H1 (cell line): ENCODE measurements at regions not wholly inside any gene's neighbourhood (a gene's known extent, or its start where the extent isn't known, plus 50 kb on each side); places are given as distances from the start of the nearest gene placed in this dataset.

Experiments
- CTCF ChIA-PET: fragments of 300-600 bp; sonication (Branson Sonifier 250); formaldehyde crosslinking; loops from one replicate; lab custom pipeline; 2021; ENCODE audit not compliant: partially characterized antibody; lab: Charles Lee
- POLR2A ChIA-PET: fragments of 300-600 bp; sonication (Branson Sonifier 250); formaldehyde crosslinking; loops from one replicate; lab custom pipeline; 2021; ENCODE audit warnings: inconsistent platforms; ENCODE audit not compliant: partially characterized antibody; lab: Charles Lee
- DNase-seq, 2 experiments: peaks; one replicate each; pipeline versions ENCODE4 v3.0.0 to v3.0.0-alpha.2; 2010 to 2022; ENCODE audit warnings: low spot score in 2 of 2, low read depth in 1 of 2, mixed read lengths in 1 of 2
- FAIRE-seq: peaks from 2 replicates; lab custom pipeline; 2011; peaks lifted over from hg19 to GRCh38; lab: Jason Lieb, UNC
- H2AFZ ChIP-seq: 2 replicates; pipeline ENCODE4 v1.8.1; 2012; ENCODE audit warnings: low read length, inconsistent platforms
- H2AK5ac ChIP-seq: 2 replicates; pipeline ENCODE4 v1.6.1; 2013; ENCODE audit warnings: low read depth, low read length
- H2BK120ac ChIP-seq: replicated peaks from 2 replicates; pipeline ENCODE3; 2013; ENCODE audit warnings: low read depth, low read length, inconsistent platforms
- H2BK12ac ChIP-seq: 2 replicates; pipeline ENCODE4 v1.6.1; 2013; ENCODE audit warnings: low read depth, low read length
- H2BK15ac ChIP-seq: 2 replicates; pipeline ENCODE4 v1.6.1; 2013; ENCODE audit warnings: low read length
- H2BK20ac ChIP-seq: 2 replicates; pipeline ENCODE4 v1.6.1; 2013; ENCODE audit warnings: low read length
- H2BK5ac ChIP-seq: 2 replicates; pipeline ENCODE4 v1.6.1; 2013; ENCODE audit warnings: low read depth, low read length
- H3K14ac ChIP-seq: 2 replicates; pipeline ENCODE4 v1.6.1; 2013; ENCODE audit warnings: inconsistent platforms; ENCODE audit not compliant: insufficient read length
- H3K18ac ChIP-seq: 2 replicates; pipeline ENCODE4 v1.6.1; 2013; ENCODE audit warnings: low read length; ENCODE audit errors: extremely low read depth
- H3K23ac ChIP-seq: 2 replicates; pipeline ENCODE4 v1.6.1; 2013; ENCODE audit warnings: inconsistent platforms; ENCODE audit not compliant: insufficient read length
- H3K23me2 ChIP-seq: 2 replicates; pipeline ENCODE4 v1.6.1; 2013; ENCODE audit warnings: low read depth, low read length
- H3K27ac ChIP-seq: 2 replicates; pipeline ENCODE4 v1.6.1; 2011; ENCODE audit warnings: low read depth, low read length, inconsistent platforms
- H3K27me3 ChIP-seq, 4 experiments: replicated peaks in 1 of 4; 1 replicate in 1 of 4; 2 replicates in 3 of 4; pipeline versions ENCODE4 v1.6.1 to v1.8.1; 2011 to 2013; ENCODE audit warnings: low read length in 3 of 4, mild to moderate bottlenecking in 3 of 4, inconsistent platforms in 2 of 4, mixed read lengths in 2 of 4, moderate library complexity in 1 of 4; ENCODE audit not compliant: control insufficient read depth in 3 of 4, insufficient read depth in 3 of 4; ENCODE audit errors: extremely low read depth in 1 of 4
- H3K36me3 ChIP-seq, 4 experiments: 2 replicates each; pipeline versions ENCODE4 v1.6.1 to v1.8.1; 2011 to 2013; ENCODE audit warnings: mild to moderate bottlenecking in 4 of 4, low read length in 3 of 4, moderate library complexity in 2 of 4, control low read depth in 1 of 4, inconsistent platforms in 1 of 4; ENCODE audit not compliant: insufficient read depth in 4 of 4, control insufficient read depth in 2 of 4
- H3K4ac ChIP-seq: replicated peaks from 2 replicates; pipeline ENCODE3; 2013; ENCODE audit warnings: low read length, low read depth, mixed read lengths, inconsistent platforms; ENCODE audit not compliant: insufficient read length
- H3K4me1 ChIP-seq, 4 experiments: replicated peaks in 1 of 4; 1 replicate in 1 of 4; 2 replicates in 3 of 4; pipeline versions ENCODE4 v1.6.1 to v1.8.1; 2011 to 2013; ENCODE audit warnings: low read length in 3 of 4, inconsistent platforms in 2 of 4, mixed read lengths in 1 of 4; ENCODE audit not compliant: insufficient read depth in 4 of 4, control insufficient read depth in 3 of 4
- H3K4me2 ChIP-seq, 2 experiments: 2 replicates each; pipeline versions ENCODE4 v1.6.1 to v1.8.1; 2011 to 2013; ENCODE audit warnings: low read depth in 2 of 2, low read length in 2 of 2, control low read depth in 1 of 2, inconsistent platforms in 1 of 2, mild to moderate bottlenecking in 1 of 2; ENCODE audit not compliant: insufficient read depth in 1 of 2
- H3K4me3 ChIP-seq, 4 experiments: fragments of 200-600, 300-600 bp in 1 of 4; sonication (generic), shearing (Covaris generic), sonication (Bioruptor Twin) in 1 of 4; 2 replicates each; pipeline versions ENCODE4 v1.5.1 to v1.8.1; 2011 to 2016; ENCODE audit warnings: low read length in 4 of 4, low read depth in 3 of 4, control low read depth in 2 of 4, inconsistent platforms in 2 of 4, mild to moderate bottlenecking in 2 of 4, mixed read lengths in 1 of 4, moderate library complexity in 1 of 4; ENCODE audit not compliant: insufficient read depth in 2 of 4; ENCODE audit errors: extremely low read depth in 1 of 4
- H3K56ac ChIP-seq: replicated peaks from 2 replicates; pipeline ENCODE3; 2013; ENCODE audit warnings: low read depth, mild to moderate bottlenecking, mixed read lengths, low read length, inconsistent platforms; ENCODE audit not compliant: insufficient read length
- H3K79me1 ChIP-seq: 2 replicates; pipeline ENCODE4 v1.6.1; 2013; ENCODE audit warnings: low read depth, low read length, control low read depth
- H3K79me2 ChIP-seq, 2 experiments: 2 replicates each; pipeline versions ENCODE4 v1.6.1 to v1.8.1; 2012 to 2013; ENCODE audit warnings: low read length in 2 of 2, mild to moderate bottlenecking in 2 of 2, inconsistent platforms in 1 of 2; ENCODE audit not compliant: insufficient read depth in 2 of 2, control insufficient read depth in 1 of 2
- H3K9ac ChIP-seq, 4 experiments: replicated peaks in 1 of 4; 1 replicate in 1 of 4; 2 replicates in 3 of 4; pipeline versions ENCODE4 v1.6.1 to v1.8.1; 2011 to 2013; ENCODE audit warnings: low read depth in 3 of 4, low read length in 3 of 4, control low read depth in 2 of 4, mild to moderate bottlenecking in 2 of 4, moderate library complexity in 2 of 4, inconsistent platforms in 1 of 4; ENCODE audit errors: extremely low read depth in 1 of 4
- H3K9me3 ChIP-seq, 2 experiments: 2 replicates each; pipeline versions ENCODE4 v1.6.1 to v1.8.1; 2012 to 2013; ENCODE audit warnings: mild to moderate bottlenecking in 2 of 2, moderate library complexity in 2 of 2, control low read depth in 1 of 2, inconsistent platforms in 1 of 2, low read depth in 1 of 2, low read length in 1 of 2, mixed read lengths in 1 of 2; ENCODE audit not compliant: insufficient read depth in 2 of 2
- H4K20me1 ChIP-seq, 2 experiments: replicated peaks in 1 of 2; 2 replicates each; pipeline versions ENCODE3 to v1.8.1; 2011 to 2013; ENCODE audit warnings: inconsistent platforms in 2 of 2, low read length in 2 of 2, mild to moderate bottlenecking in 1 of 2; ENCODE audit not compliant: insufficient read depth in 2 of 2, control insufficient read depth in 1 of 2
- H4K5ac ChIP-seq: 2 replicates; pipeline ENCODE4 v1.6.1; 2013; ENCODE audit warnings: low read length, low read depth, mixed read lengths, inconsistent platforms; ENCODE audit not compliant: insufficient read length
- H4K8ac ChIP-seq: 2 replicates; pipeline ENCODE4 v1.8.0; 2013; ENCODE audit warnings: mild to moderate bottlenecking, moderate library complexity, low read length, inconsistent platforms; ENCODE audit not compliant: insufficient read depth; ENCODE audit errors: extremely low read depth
- H4K91ac ChIP-seq: replicated peaks from 2 replicates; pipeline ENCODE3; 2013; ENCODE audit warnings: low read length, mixed read lengths, inconsistent platforms; ENCODE audit not compliant: insufficient read length
- CEBPB ChIP-seq: IDR thresholded peaks from 2 replicates; pipeline ENCODE4 v1.6.1; 2012; ENCODE audit warnings: low read depth, low read length
- FOSL1 ChIP-seq: IDR thresholded peaks from 2 replicates; pipeline ENCODE4 v1.6.1; 2011; ENCODE audit warnings: mild to moderate bottlenecking, low read depth, low read length, moderate library complexity; ENCODE audit not compliant: insufficient read depth
- GTF2F1 ChIP-seq: IDR thresholded peaks from 2 replicates; pipeline ENCODE4 v1.6.1; 2012; ENCODE audit warnings: low read depth, low read length, improper control_type of control experiment, borderline replicate concordance
- JUND ChIP-seq: IDR thresholded peaks from 2 replicates; pipeline ENCODE4 v1.6.1; 2011; ENCODE audit warnings: mild to moderate bottlenecking, improper control_type of control experiment, low read length
- KDM1A ChIP-seq: fragments of 200-600, 300-600 bp; sonication (generic); IDR thresholded peaks from 2 replicates; pipeline ENCODE4 v1.7.1; 2016; ENCODE audit warnings: mild to moderate bottlenecking, low read length, borderline replicate concordance
- POLR2A ChIP-seq, 2 experiments: IDR thresholded peaks; 1 replicate in 1 of 2; 2 replicates in 1 of 2; pipeline ENCODE4 v1.6.1; 2011; ENCODE audit warnings: low read depth in 2 of 2, low read length in 2 of 2, mild to moderate bottlenecking in 2 of 2; ENCODE audit errors: control extremely low read depth in 1 of 2
- RBBP5 ChIP-seq: IDR thresholded peaks from 2 replicates; pipeline ENCODE4 v1.7.1; 2012; ENCODE audit warnings: low read depth, mild to moderate bottlenecking, inconsistent platforms, low read length, moderate library complexity, borderline replicate concordance
- SIX5 ChIP-seq: IDR thresholded peaks from 2 replicates; pipeline ENCODE4 v1.6.1; 2011; ENCODE audit warnings: mild to moderate bottlenecking, low read depth, low read length
- TEAD4 ChIP-seq: IDR thresholded peaks from 2 replicates; pipeline ENCODE4 v1.6.1; 2012; ENCODE audit warnings: low read depth, low read length, inconsistent platforms, mixed read lengths
- WGBS, 2 experiments: shearing (Covaris generic) in 1 of 2; methylation state at CpG; one replicate each; pipeline versions ENCODE4 v1.1.6 to v1.1.7; 2013 to 2015; ENCODE audit warnings: low lambda C conversion rate in 2 of 2, mixed read lengths in 2 of 2, inconsistent platforms in 1 of 2, low coverage in 1 of 2, missing lambda C conversion rate in 1 of 2; ENCODE audit not compliant: insufficient replicate concordance in 2 of 2, insufficient coverage in 1 of 2, insufficient read length in 1 of 2; ENCODE audit errors: extremely low coverage in 1 of 2, missing lambda C conversion rate in 1 of 2; 5-methylcytosine and 5-hydroxymethylcytosine counted together

GRCh38 chr2:217449444-217449843, 553.4 kb downstream of the TNS1 start:
- Histone ChIP-seq H2BK15ac (no peak overlapping the region), H3K4me3 (no peak overlapping the region), H3K18ac (no peak overlapping the region), H3K36me3 (no peaks in the 10 kb centered on the region), H3K14ac (no peak overlapping the region), H3K4me1 (no peaks in the 10 kb centered on the region), H3K27ac (no peak overlapping the region), H4K5ac (no peak overlapping the region), H4K8ac (no peak overlapping the region), H4K91ac (no peak overlapping the region), H3K27me3 (no peaks in the 10 kb centered on the region), H3K56ac (no peak overlapping the region), H3K23ac (no peak overlapping the region), H2BK120ac (no peak overlapping the region), H2BK12ac (no peak overlapping the region), H3K9ac (no peak overlapping the region), H3K79me1 (no peaks in the 10 kb centered on the region), H2AFZ (no peak overlapping the region), H3K23me2 (no peaks in the 10 kb centered on the region; the same call in 1 of the 2 replicates), H3K4ac (no peak overlapping the region), H2BK5ac (no peak overlapping the region), H2BK20ac (no peak overlapping the region), H3K4me2 (no peak overlapping the region), H3K9me3 (no peaks in the 10 kb centered on the region), H3K79me2 (no peaks in the 10 kb centered on the region), H4K20me1 (peaks cover 1 to 2% of the 10 kb centered on the region in 2 experiments), H2AK5ac (no peak overlapping the region)
- ChIA-PET POLR2A (no interaction called here), CTCF (interaction anchor here (1.0 kb wide), 1 partner anchor 406 kb away, joined by 3 read pairs; no protein-coding TSS in a partner anchor)
- FAIRE-seq (no peak), DNase-seq (no peak)
- TF ChIP-seq TEAD4 (no peak), CEBPB (no peak), GTF2F1 (no peak), JUND (no peak), POLR2A (IDR thresholded peaks at IDR 0.05; ENCODE audit: control extremely low read depth in 1 of 2, low read depth in 2 of 2, low read length in 2 of 2) (no peak), FOSL1 (no peak), KDM1A (no peak), RBBP5 (no peak), SIX5 (no peak)
- 89% methylated on average over 8 of the region's 8 CpGs; no CpG with 5 or more reads in 1 of the 2 experiments for WGBS, 2 experiments
